ENCODE measurements at regions not wholly inside any gene's neighbourhood (a gene's known extent, or its start where the extent isn't known, plus 50 kb on each side); places are given as distances from the start of the nearest gene placed in this dataset.

DNA sequence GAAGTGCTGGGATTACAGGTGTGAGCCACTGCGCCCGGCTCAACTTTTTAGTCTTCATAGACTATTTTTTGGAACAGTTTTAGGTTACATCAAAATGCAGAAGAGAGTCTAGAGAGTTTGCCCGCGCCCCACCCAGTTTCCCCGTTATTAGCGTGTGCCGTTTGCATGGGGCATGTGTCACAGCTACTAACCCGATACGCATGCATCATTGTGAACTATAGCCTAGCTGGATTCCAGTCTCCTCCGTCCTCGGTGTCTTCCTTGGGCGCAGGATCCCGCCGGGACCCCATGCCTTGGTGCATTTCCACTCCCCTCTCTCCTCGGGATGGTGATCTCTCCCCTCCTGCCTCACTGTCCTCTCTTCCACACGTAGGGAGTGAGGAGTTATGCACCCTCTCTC is 85.5 kb upstream of the ADRA2C start:
- H3K27ac Mint-ChIP-seq: no peak overlapping the region
- H3K9me3 Mint-ChIP-seq: no peaks in the 10 kb centered on the region
- no peak for ATAC-seq
- H3K36me3 Mint-ChIP-seq: no peaks in the 10 kb centered on the region
- H3K4me1 Mint-ChIP-seq: no peaks in the 10 kb centered on the region
- H3K4me3 Mint-ChIP-seq: no peak overlapping the region
- no peak for DNase-seq (ENCODE audit: low spot score in 2 of 2)

DNA sequence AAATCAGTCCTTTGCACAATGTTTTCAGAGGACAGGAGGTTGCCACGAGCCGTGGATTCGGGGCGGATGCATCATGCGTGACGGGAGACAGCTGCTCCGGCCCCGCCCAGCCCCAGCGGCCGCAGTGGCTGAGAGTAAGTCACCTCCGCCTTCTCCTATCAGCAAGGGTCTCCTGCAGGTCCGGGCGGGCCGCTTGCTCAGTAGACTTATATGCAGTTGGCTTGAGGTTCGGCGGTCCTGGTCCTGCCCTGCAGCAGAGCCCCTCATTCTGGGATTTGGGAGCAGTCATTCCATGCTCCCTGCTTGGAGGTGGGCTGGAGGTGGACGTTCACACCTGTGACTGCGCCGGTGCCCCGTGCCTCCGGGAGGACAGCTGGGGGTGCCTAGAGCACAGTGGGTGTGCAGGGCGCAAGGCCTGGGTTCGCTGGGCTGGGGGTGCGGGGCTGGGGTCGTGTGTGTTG is 86.3 kb upstream of the ADRA2C start:
- Mint-ChIP-seq H3K4me1 (no peaks in the 10 kb centered on the region), H3K4me3 (no peak overlapping the region), H3K9me3 (no peaks in the 10 kb centered on the region), H3K27ac (no peak overlapping the region), H3K36me3 (no peaks in the 10 kb centered on the region)
- DNase-seq (ENCODE audit: low spot score in 2 of 2): no peak
- no peak for ATAC-seq

DNA sequence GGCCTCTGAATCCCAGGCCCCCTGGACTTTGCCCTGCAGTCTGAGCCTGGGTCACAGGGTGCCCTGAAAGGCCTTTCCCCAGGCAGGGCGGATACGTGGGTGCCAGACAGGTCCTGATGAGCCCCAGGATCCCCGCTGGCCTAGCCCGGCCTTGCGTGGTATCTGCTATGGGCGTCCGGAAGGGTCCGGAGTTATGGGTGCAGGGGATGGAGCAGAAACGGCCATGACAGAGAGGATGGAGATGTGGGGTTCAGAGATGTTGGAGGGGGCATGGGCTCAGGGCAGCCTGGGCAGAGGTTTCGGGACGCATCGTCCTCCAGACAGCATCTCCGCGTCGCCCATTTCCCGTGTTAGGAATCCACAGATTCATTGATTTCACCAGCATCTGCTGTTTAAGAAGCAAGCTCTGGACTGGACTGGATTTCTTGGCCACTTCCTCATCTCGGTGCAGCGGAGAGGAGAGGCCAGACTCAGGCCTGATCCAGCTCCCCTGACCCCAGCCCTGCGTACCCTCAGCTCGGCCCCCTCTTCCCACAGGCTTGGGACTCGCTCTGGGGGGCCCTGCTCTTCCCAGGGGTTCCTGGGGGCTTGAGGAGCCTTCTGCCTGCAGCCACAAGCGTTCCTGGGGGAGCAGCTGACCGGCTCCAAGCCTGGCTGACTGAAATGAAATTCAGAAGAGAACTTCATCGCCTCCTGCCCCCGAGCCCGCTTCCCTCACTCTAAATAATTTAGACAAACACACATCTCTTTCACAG is 86.9 kb upstream of the ADRA2C start:
- no peaks in the 10 kb centered on the region for H3K36me3 Mint-ChIP-seq
- no peak for DNase-seq (ENCODE audit: low spot score in 2 of 2)
- no peak overlapping the region for H3K27ac Mint-ChIP-seq
- ATAC-seq: no peak
- H3K9me3 Mint-ChIP-seq: no peaks in the 10 kb centered on the region
- no peaks in the 10 kb centered on the region for H3K4me1 Mint-ChIP-seq
- H3K4me3 Mint-ChIP-seq: no peak overlapping the region

DNA sequence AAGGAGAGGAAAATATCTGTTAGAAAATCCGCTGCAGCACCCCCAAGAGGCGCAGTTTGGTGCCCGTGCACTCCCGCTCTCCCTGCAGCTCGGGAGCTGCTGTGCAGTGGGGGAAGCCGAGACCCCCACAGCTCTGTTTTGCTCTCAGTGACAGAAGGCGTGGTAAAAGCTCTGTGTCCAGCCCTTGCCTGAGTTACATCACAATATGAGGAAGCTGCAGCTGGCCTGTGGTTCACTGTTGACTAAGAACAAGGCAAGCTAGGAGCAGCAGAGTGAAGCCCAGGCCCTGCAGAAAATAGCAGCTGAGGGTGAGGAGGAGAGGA is 88.5 kb upstream of the ADRA2C start:
- DNase-seq (ENCODE audit: low spot score in 2 of 2) (no peak), ATAC-seq (no peak)
- H3K4me1 Mint-ChIP-seq: no peaks in the 10 kb centered on the region
- no peaks in the 10 kb centered on the region for H3K9me3 Mint-ChIP-seq
- H3K36me3 Mint-ChIP-seq: no peaks in the 10 kb centered on the region
- no peak overlapping the region for H3K4me3 Mint-ChIP-seq
- H3K27ac Mint-ChIP-seq: no peak overlapping the region

DNA sequence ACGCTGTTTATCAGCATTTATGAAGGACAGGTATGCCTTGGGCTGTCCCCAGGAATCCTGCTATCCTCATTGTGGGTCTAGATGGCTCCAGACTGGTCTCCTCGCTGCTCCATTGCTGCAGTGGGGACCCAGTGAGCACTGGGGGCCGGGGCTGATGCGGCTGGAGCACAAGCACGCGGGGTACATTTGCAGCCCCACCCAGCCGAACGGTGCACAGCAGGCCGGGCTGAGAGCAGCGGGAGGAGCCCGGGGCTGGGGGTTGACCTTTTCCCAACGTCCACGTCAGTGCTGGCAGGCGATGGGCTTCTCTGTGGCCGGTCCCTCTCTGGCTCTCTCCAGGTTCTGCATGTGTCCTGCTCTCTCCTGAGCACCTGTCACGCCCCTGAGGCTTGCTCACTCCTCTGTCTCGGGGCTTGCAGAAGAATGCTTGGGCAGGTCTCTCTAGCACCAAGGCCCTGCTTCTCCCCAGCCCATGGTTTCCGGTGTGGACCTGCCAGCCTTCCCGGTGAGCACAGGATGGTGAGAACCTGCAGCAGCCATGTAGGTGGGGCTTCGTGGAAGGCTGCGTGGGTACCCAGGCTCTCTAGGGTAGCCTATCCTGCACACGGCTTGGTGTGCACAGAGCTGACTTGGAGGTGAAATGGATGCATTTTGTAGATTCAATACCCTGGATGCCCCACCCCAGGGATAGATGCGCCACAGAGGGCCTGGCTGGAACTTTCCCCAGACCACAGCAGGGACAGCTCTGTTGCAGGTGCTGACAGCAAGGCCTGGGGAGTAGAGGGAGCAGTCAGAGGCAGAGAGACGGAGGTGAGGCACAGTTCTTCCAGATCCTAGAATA is 89.1 kb upstream of the ADRA2C start:
- no peak for ATAC-seq
- Mint-ChIP-seq H3K36me3 (no peaks in the 10 kb centered on the region), H3K4me3 (no peak overlapping the region), H3K4me1 (no peaks in the 10 kb centered on the region), H3K27ac (no peak overlapping the region), H3K9me3 (peaks cover 3% of the 10 kb centered on the region)
- DNase-seq (ENCODE audit: low spot score in 2 of 2): no peak

DNA sequence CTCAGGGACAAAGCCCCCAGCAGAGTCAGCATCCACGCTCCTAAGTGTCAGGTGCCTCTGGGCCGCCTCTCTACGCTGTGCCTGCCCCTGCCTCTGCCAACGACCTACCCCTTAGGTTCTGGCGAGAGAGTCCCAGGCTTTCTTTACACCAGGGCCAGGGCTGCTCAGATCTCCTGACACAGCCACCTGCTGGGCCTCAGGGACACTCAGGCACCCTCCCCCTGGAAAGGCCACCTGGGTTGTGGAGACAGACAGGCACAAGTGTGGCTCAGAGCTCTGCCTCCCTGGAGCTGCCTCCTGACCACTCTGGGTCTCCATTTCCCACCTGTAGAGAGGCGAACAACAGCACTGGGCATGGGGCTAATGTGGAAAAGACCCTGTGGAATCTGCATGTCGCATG is 90.0 kb upstream of the ADRA2C start:
- Mint-ChIP-seq H3K4me3 (no peak overlapping the region), H3K27ac (no peak overlapping the region), H3K9me3 (peaks cover 3% of the 10 kb centered on the region), H3K4me1 (no peaks in the 10 kb centered on the region), H3K36me3 (no peaks in the 10 kb centered on the region)
- no peak for ATAC-seq
- no peak for DNase-seq (ENCODE audit: low spot score in 2 of 2)

DNA sequence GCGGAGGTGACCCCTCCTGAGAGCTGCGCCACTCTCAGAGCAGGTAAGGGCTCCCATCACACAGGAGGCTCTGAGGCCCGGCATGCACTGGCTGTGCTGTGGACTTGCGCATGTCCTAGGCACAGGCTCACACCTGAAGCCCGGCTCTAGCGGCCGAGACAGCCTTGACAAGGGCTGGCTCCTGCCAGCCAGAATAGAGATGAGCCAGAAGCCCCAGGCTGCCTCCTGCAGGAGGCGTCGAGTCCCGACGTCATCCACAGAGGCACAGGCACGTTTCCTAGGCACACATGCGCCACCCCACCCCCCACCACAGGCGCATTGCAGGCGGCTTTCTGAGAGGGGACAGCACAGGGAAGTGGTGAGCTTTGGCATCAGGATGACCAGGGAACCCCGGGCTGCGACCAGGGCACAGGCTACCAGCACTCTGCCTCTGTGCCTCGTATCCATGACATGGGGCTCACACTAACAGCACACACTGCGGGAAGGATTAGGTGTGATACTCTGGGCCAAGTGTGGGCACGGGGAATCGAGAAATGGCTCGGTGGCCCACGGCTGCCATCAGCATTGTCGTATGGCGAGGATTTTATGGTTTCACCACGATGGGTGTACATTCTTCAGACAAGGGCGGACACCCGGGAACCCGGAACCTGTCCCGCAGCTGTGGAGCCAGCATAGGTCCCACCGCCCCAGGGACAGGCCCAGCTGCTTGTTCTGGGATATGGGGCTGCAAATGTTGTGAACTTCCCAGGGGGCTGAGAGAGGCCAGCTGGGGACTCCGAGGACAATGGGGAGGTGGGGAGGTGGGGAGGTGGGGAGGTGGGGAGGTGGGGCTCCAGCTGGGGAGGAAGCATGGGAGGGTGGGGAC is 90.7 kb upstream of the ADRA2C start:
- H3K4me3 Mint-ChIP-seq: no peak overlapping the region
- H3K4me1 Mint-ChIP-seq: no peaks in the 10 kb centered on the region
- DNase-seq (ENCODE audit: low spot score in 2 of 2) (no peak), ATAC-seq (no peak)
- H3K27ac Mint-ChIP-seq: no peak overlapping the region
- H3K36me3 Mint-ChIP-seq: no peaks in the 10 kb centered on the region
- H3K9me3 Mint-ChIP-seq: peaks cover 3% of the 10 kb centered on the region

DNA sequence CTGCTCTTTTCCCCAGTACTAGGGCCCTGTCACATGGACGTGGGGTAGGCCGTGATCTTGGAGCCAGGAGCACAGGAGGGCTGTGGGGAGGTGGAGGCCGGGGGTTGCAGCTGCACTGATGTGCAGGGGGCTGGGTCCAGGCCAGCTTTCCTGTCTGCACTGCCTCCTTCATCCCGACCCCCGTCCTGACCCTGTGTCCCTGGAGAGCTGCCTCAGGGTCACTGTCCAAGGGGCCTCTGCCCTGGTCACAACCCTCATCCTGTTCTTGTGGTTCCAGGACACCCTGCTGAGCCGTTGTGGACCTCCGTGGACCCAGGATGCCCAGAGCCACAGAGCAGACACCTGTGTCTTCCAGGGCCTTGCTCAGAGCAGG is 91.7 kb upstream of the ADRA2C start:
- ATAC-seq: no peak

DNA sequence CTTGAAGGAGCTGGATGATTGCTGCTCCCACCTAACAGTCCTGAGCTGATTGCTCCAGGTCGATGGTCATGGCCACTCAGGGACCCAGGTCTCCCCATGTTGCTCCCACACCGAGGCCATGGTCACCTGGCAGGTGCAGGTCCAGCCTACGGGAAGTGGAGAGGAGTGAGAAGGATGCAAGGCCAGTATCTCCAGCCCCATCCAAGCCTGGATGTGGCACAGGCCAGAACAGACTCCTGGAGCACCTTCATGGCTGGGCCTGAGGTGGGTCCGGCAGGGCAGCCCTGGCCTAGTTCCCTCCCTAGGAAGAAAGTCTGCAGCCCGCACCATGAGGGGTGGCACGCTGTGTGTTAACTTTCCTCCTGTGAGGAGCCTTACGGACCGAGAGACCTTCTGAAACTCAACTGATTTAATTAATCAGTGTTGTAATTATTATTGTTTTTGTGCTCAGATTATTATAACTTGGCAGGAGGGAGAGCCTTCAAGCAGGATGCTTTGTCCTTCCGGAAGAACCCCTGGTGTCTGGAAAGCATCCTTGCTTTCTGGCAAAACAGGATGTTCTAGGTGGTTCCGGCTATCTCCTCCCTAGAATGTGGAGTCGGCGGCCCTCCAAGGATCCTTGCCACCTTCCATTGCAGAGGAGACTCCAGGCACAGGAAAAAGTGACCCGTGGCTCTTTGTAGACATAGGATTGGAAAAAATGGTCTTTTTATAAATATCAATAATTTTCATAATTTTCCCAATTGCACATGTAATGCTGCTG is 92.3 kb upstream of the ADRA2C start:
- H3K27ac Mint-ChIP-seq: no peak overlapping the region
- H3K9me3 Mint-ChIP-seq: peaks cover 3% of the 10 kb centered on the region
- no peak for ATAC-seq

More for the DNA sequence above, 91.7 kb upstream of the ADRA2C start:
- Mint-ChIP-seq H3K4me1 (no peaks in the 10 kb centered on the region), H3K9me3 (peaks cover 3% of the 10 kb centered on the region), H3K27ac (no peak overlapping the region), H3K36me3 (no peaks in the 10 kb centered on the region), H3K4me3 (no peak overlapping the region)
- DNase-seq (ENCODE audit: low spot score in 2 of 2): no peak

DNA sequence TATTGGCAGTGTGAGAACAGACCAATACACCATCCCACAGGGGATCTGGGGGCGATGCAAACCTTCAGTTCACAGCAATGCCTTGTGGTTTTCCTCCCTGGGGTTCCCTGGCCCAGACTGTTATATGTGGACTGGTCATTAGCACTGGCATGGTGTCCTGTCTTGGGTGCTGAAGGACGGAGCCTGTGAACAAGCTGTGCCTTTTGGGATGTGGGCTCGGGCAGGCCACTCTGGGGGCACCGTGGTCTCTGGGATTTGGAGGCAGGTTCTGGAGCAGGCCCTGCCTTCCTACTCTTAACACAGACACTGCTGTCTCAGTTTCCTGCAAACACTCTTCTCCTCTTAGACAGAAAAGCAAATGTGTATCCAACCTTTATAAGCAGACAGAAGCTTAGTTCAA is 93.0 kb upstream of the ADRA2C start:
- DNase-seq (ENCODE audit: low spot score in 2 of 2): no peak
- Mint-ChIP-seq H3K36me3 (no peaks in the 10 kb centered on the region), H3K4me1 (no peaks in the 10 kb centered on the region), H3K27ac (no peak overlapping the region), H3K4me3 (no peak overlapping the region), H3K9me3 (peaks cover 3% of the 10 kb centered on the region)
- no peak for ATAC-seq

More for the DNA sequence above, 92.3 kb upstream of the ADRA2C start:
- no peak overlapping the region for H3K4me3 Mint-ChIP-seq
- H3K36me3 Mint-ChIP-seq: no peaks in the 10 kb centered on the region
- H3K4me1 Mint-ChIP-seq: no peaks in the 10 kb centered on the region
- no peak for DNase-seq (ENCODE audit: low spot score in 2 of 2)

DNA sequence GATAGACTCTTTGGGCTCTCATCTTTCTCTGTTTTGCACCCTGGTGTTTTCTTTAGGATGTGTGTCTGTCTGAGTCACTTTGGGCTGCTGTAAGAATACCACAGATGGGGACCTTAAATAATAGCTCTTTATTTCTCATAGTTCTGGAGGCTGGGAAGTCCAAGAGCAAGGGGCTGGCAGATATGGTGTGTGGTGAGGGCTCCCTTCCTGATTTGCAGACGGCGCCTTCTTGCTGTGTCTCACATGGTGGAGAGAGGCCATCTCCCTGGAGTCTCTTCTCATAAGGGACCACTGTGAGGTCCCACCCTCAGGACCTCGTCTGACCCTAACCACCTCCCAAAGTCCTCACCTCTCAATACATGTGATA is 93.7 kb upstream of the ADRA2C start:
- no peak overlapping the region for H3K4me3 Mint-ChIP-seq
- H3K27ac Mint-ChIP-seq: no peak overlapping the region
- H3K4me1 Mint-ChIP-seq: no peaks in the 10 kb centered on the region

DNA sequence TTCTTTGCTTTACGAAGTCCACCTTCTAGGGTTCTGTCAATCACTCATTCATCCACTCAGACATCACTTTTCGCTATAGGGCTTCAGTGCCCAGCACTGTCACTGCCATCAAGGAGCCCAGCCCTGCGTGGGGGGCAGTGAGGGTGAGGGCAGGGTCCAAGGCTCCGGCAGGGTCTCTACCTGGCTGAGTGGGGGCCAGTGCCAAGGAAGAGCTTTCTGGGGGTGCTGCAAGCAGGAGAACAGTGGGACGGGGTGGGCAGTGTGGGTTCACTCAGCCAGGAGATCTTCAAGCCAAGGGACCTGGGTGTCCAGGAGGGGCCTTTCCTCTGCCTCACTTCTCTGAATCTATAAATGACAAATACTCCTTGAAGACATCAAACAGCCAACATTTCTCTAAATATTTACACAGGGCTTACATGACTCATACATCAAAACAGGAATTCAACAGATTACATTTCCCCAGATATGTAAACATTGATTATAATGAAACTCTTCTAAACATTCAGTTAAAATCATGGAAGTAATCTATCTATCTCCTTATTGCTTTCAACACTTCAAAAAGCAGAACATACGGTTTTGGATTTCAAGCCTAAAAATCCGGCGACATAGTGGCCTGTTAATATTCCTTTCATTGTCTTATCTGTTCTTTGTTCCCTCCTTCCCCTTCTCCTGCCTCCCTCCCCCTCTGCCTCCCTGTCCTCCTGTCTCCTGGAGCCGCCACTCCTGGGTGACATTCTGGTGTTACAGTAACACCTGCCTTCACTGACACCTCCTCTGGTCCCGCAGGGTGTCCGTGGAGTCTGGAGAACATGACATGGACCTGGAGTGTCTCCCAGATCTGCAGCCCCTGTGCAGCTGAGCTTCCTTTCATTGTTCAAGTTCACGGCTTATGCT is 94.4 kb upstream of the ADRA2C start:
- ATAC-seq (no peak), DNase-seq (ENCODE audit: low spot score in 2 of 2) (no peak)
- H3K36me3 Mint-ChIP-seq: no peaks in the 10 kb centered on the region
- no peak overlapping the region for H3K27ac Mint-ChIP-seq
- H3K4me1 Mint-ChIP-seq: no peaks in the 10 kb centered on the region
- peaks cover 6% of the 10 kb centered on the region for H3K9me3 Mint-ChIP-seq
- no peak overlapping the region for H3K4me3 Mint-ChIP-seq

More for the DNA sequence above, 93.7 kb upstream of the ADRA2C start:
- ATAC-seq (no peak), DNase-seq (ENCODE audit: low spot score in 2 of 2) (no peak)
- no peaks in the 10 kb centered on the region for H3K36me3 Mint-ChIP-seq
- peaks cover 4% of the 10 kb centered on the region for H3K9me3 Mint-ChIP-seq

DNA sequence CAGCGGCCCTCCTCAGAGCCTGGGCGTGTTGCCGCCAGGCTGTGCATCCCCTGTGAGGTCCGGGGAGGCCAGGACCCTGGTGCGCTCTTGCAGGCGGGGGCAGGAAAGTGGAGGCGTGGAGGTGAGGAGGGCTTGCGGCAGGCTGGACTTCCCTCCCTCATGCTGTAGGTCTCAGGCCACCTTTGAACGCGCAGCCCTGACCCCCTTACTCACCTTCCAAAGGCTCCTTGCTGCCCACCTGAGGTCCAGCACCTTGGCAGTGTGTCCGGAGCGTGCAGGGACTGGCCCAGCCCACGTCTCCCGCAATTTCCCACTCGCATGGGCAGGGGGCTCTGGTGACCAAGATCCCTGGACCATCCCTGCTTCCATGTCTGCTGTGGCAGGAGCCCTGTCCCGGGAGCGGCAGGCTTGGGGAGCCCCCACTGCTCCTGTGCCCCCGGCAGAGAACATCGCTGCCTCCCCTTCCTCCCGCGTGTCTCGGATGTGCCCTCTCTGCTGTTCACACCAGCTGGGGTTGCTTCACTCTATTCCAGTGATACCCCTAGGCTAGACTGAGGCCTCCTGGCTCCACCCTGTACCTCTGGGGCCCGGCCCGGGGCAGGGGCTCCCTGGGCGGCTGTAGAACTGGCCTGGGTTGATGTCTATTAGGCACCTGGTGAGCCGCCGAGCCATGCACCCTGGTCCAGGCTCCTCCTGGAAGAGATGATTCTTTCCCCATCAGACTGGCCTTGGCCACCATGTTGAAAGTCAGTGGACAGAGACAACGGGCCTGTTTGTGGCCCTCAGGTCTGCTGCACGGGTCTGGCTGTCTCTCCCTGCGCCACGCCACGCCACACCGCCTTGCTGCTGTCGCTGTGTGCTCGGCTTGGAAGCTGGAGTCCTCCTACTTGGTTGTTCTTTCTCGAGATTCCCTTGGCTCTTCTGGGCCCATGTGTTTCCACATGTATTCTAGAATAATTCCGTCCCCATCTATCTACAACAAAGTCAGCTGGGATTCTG is 95.4 kb upstream of the ADRA2C start:
- Mint-ChIP-seq H3K9me3 (peaks cover 6% of the 10 kb centered on the region), H3K27ac (no peak overlapping the region), H3K36me3 (no peaks in the 10 kb centered on the region), H3K4me3 (no peak overlapping the region), H3K4me1 (no peaks in the 10 kb centered on the region)
- DNase-seq (ENCODE audit: low spot score in 2 of 2): no peak
- no peak for ATAC-seq

All from stimulated activated effector memory CD8-positive, alpha-beta T cell treated with anti-CD3 and anti-CD28 coated beads, Interleukin-12 subunit alpha, Interleukin-12 subunit beta, amount 100 ng/mL, for 72 hours (primary cell).